ENCODE measurements at regions not wholly inside any gene's neighbourhood (a gene's known extent, or its start where the extent isn't known, plus 50 kb on each side); places are given as distances from the start of the nearest gene placed in this dataset.

GRCh38 chr20:7250337-7250736, 482.9 kb downstream of the BMP2 start:
- no peak for DNase-seq (ENCODE audit: low read depth)

- no peak for DNase-seq (ENCODE audit: low read depth)
These were observed 489.6 kb downstream of the BMP2 start for GRCh38 chr20:7257099-7257498.

DNA sequence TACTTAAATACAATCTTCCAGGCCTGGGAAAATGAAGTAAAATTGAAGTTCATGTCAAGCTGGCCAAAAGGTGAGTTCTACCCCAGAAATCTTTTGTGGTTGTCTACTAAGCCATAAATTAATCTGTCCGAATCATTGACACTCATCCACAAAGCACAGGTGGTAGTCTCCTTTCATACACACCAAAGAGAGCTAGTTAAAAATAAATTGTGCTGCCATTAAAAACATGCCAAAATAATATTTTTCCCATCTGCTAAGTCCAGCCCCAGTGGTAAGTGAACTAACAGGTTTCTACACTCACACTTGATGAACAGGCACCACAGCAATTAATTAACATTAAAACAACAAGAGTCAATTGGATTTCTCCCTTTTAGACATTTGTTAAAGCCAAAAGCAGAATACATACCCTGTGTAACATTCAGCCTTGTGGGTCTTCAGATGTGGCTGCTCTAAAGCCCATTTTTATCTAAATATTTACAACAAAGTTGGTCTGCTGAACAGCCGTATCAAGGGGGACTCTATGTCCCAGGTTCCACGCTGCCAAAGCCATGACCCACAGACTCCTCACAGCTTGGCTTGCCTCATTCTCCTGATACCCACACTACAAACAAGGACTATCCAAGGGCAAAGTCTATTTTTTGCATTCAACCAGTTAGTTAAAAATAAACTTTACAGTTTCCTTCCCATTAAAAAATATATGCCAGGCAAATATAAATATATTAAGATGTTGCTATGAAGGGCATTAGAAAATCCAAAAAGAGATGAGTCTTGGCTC, 490.4 kb downstream of the BMP2 start:
- no peak for DNase-seq (ENCODE audit: low read depth)

- no peak for DNase-seq (ENCODE audit: low read depth)
These were observed 495.3 kb downstream of the BMP2 start for GRCh38 chr20:7262803-7263202.

- no peak for DNase-seq (ENCODE audit: low read depth)
These were observed 496.7 kb downstream of the BMP2 start for GRCh38 chr20:7264137-7264536.

DNA sequence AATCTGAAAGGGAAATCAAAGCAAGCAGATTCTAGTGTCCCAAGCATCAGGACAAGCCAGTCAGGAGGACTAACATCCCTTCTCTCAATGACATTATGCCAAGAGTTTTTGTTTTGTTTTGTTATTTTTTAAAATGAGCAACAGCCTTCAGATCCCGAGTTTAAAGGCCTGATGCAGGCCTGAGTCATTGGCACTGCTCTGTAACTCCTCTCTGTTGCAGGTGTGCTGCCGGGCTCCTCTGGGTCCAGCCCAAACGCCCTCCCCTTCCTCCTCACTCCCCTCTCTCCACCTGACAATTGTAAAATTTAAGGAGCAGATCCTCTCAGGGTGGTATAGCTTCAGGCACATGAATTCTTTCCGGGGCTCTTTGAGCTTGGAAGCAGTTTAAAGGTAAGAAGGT, 502.0 kb downstream of the BMP2 start:
- no peak for DNase-seq (ENCODE audit: low read depth)

DNA sequence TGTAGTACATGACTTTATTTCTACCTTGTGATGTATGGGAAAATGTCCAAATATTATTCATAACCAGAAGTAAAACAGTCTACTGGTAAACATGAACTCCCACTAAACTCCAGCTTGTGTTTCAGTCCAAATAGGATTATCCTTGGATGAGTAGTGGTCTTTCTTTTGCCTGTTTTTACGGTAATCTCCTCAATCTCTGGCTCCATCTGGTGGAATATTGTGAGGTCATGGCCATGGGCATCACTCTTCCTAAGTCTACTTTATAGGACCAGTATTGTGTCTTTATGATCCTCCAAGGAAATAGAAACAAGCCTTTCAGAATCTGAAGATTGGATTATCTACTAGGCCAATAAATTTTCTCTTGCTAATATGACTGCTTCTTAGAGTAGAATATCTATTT, 505.0 kb downstream of the BMP2 start:
- DNase-seq (ENCODE audit: low read depth), result no peak

DNA sequence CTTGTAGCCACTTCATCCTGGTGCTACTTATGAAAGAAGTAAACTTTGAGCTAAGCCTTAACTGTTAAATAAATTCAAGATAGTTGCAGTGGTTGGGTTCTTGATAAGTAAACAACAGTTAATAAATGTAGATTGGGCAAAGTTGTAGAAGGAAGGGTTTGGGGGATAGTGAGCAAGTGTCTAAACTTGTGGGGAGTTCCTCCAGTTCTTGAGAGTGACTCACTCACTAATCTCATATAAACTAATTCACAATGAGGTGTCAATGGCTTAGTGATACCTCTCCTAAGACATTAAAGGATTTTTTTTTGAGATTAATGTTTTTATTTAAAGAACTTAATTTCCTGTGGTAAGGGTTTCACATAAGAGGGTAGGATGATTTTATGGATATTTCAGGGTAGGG, 507.4 kb downstream of the BMP2 start:
- DNase-seq (ENCODE audit: low read depth), result no peak

DNA sequence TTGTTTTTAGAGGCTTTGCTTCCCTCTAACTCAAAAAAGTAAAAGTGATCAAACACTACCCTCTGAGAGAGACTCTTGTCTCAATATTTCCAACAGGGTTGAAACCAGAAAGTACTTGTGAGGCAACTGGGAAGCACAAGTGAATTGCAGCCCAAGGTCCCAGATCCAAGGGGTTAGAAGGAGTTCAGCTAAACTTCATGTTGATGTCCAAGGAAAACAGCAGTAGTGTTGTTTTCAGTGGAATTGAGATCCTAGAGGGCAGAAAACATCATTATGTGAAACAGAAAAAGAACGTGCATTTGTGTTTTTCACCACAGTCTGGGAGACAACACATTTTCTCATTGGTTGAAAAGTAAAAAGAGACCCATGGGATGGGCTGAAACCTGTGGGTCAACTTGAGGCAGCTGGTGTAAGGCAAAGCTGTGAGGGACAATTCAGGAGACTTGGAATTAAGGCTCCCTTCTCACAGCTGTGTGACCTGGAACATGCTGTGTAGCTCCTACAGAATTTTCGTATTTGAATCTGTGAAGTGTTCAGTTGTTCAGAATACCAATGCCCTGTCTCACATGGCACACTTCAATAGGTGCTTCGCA, 508.3 kb downstream of the BMP2 start:
- DNase-seq (ENCODE audit: low read depth), result no peak

GRCh38 chr20:7285918-7286556, 518.6 kb downstream of the BMP2 start:
- peak; percentile 55 for DNase-seq (ENCODE audit: low read depth)

GRCh38 chr20:7291323-7291943, 523.9 kb downstream of the BMP2 start:
- no peak for DNase-seq (ENCODE audit: low read depth)

DNA sequence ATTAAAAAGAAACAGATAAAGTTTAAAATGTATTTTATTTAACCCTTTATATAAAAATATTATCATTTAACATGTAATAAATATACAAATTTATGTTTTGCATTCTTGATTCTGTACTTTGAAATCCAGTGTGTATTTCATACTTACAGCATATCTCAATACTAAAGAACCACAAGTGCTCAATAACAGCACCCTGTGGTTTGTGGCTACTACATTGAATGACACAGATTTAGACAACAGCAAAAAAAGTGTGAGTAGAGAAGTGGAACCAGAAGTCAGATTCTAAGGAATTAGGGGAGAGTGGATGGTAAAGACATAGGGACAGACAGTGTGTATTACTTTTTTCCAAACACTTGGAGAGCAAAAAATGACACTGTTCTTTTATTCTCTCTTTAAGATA, 524.5 kb downstream of the BMP2 start:
- DNase-seq (ENCODE audit: low read depth), result no peak

DNA sequence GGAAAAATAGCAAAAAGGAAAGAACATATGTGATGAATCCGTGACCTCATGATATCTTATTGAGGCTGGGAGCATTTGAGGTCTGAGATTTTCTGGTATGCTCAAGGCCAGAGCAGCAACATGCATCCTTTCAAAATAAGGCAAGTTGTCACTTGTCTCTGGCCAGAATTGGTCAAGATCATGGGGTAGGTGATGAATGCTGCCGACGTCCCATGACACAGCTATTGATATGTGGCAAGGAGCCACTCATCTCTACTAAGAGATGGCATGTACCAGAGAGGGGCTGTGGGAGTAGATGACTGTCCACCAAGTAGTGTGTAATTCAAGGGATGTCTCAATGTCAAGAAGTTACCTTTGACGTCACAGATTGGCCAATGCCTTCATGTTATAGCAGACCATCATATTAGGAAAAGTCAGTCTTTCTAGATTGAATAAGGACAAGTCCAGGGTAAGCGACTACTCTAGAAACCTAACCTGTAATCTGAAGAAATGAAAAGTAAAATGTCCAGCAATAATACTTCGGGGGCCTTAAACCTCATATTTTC, 527.4 kb downstream of the BMP2 start:
- DNase-seq (ENCODE audit: low read depth), result no peak

- DNase-seq (ENCODE audit: low read depth), result no peak
These were observed 534.3 kb downstream of the BMP2 start for GRCh38 chr20:7301807-7302206.

DNA sequence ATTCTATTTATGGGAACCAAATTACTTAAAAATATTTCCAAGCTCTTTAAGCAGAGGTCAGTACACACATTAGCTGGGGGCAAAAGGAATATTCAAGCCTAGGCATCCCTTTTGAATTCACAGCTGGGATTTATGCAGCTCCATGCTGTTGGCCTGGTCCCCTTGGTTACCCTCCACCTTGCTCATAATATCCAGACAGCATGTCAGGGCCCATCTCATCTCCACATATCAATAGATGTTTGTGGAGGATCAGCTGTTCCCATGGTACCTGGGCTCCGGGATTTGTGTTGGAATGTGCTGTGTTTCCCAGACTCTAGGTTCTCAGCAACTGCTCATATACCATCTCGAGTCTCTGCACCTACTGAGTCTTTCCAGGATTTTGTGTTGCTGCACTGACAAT, 534.8 kb downstream of the BMP2 start:
- no peak for DNase-seq (ENCODE audit: low read depth)

DNA sequence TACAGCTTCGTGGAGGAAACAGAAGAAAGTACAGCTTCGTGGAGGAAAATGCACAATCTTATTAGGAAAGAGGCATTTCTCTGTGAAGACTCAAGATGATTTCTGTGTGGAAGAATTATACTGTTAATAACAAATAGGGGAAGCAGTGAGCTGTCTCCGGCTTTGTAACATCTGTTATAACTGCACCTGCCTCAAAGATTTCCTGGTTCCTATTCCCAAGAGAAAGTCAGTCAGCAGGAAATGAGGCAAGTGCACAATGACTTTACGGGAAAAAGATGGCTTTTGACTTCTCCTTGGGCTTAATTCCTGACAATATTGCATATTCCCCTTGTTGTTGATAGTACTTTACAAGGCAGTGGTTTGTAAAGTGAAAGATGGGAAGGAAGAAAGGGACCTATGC, 538.5 kb downstream of the BMP2 start:
- no peak for DNase-seq (ENCODE audit: low read depth)

GRCh38 chr20:7308163-7308562, 540.7 kb downstream of the BMP2 start:
- DNase-seq (ENCODE audit: low read depth), result no peak

DNA sequence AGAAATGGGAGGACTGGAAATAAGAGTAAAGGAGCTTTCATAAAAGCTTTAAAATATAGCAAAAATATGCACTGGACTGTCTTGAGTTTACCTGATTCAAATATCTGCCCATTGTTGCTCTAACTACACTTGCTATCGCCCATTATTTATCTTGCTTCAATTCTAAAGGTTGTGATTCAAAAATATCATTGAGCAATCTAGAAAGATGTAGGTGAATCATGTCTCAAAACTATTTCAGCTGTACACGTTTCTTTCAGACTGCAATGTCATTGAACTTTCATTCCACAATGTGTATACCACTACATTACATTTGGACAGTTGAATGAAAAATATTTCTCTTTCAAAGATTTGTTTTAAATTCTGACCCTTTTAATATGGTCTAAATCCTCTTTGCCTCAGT, 545.6 kb downstream of the BMP2 start:
- DNase-seq (ENCODE audit: low read depth), result no peak

DNA sequence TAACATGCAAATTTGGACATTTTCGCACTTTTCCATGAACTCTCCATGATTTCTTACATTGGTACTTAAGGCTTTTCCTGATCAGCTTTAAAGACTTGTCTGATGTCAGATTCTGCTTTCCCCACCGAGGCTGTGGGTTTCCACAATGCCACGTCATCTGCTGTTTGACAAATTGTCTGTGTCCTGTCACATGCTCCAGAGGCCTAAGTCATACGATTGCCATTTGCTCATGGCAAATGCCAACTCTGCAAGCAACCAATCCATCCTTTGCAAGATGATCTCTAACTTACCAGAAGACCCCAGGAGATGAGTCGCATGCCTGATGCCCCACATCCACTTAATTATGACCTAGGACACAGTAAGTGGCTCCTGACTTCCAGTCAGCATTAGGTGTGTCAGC, 556.5 kb downstream of the BMP2 start:
- DNase-seq (ENCODE audit: low read depth), result no peak

DNA sequence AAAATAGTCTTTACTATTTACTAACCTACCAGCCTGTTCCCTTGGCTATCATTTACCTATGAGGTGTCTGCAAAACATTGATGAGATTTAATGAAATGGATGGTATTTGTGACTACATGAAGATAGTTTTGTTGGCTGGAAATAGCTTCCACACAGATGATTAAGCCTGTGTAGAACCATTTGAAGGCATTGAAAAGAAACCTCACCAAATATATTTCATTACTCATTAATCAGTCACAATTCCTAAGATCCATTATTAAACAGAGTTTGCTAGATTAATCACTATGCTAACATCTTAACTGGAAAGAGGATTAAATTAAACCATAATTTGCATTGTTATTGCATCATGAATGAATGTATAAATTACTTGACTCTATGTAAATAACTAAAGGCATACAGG, 560.3 kb downstream of the BMP2 start:
- DNase-seq (ENCODE audit: low read depth), result no peak

- DNase-seq (ENCODE audit: low read depth), result no peak
These were observed 563.4 kb downstream of the BMP2 start for GRCh38 chr20:7330850-7331249.

DNA sequence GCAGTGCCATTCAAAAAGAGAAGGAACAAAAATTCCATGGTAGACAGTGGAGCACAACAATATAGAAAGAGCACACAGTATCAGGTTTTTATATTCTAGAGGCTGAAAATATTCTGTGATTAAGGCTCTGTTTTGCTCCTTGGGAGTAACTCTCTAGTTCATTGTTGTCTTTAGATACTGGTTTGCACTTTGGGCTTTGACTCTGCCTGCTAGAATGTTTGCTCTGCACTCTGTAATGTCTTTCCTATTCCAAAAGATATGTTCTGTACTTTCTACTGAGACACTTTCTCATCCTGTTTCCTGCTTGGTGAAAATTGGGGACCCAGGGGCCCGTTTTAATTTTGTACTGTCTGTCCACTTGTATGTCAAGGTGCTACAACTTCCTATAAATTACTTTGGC, 564.7 kb downstream of the BMP2 start:
- no peak for DNase-seq (ENCODE audit: low read depth)

DNA sequence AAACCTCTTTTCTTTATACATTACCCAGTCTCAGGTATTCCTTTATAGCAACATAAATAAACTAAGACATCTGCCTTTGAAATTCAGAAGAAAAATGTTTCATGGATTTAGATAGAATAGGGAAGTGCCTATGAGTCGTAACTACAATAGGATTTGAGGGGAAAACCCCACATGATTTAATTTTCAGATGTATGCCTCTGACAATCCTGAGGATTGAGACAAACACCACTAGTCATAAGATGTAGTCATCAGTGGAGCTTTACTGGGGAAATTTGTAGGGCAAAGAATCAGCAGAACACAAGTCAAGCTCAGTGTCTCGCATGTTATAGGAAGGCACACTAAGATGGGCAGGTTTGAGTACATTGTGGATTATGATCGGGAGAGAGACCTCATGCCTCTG, 566.4 kb downstream of the BMP2 start:
- DNase-seq (ENCODE audit: low read depth), result no peak

Measured in Daoy (cell line).